NK-92 treated with Interleukin-12 subunit alpha and Interleukin-12 subunit beta, amount 100 ng/mL, for 24 hours (cell line): ENCODE measurements at regions not wholly inside any gene's neighbourhood (a gene's known extent, or its start where the extent isn't known, plus 50 kb on each side); places are given as distances from the start of the nearest gene placed in this dataset.

Experiments used
- DNase-seq: peaks from one replicate; lab custom pipeline; 2025; lab: John Stamatoyannopoulos, UW

GRCh38 chr4:26020083-26020668 lies 106.2 kb downstream of the SMIM20 start:
- DNase-seq = no peak

- DNase-seq = no peak
These were observed 106.9 kb downstream of the SMIM20 start for GRCh38 chr4:26020881-26021280.

- DNase-seq = no peak
These were observed 107.7 kb downstream of the SMIM20 start for GRCh38 chr4:26021417-26022345.

GRCh38 chr4:26022346-26023202 lies 108.6 kb downstream of the SMIM20 start:
- DNase-seq = no peak

- DNase-seq = no peak
These were observed 109.4 kb downstream of the SMIM20 start for GRCh38 chr4:26023203-26023972.

DNA sequence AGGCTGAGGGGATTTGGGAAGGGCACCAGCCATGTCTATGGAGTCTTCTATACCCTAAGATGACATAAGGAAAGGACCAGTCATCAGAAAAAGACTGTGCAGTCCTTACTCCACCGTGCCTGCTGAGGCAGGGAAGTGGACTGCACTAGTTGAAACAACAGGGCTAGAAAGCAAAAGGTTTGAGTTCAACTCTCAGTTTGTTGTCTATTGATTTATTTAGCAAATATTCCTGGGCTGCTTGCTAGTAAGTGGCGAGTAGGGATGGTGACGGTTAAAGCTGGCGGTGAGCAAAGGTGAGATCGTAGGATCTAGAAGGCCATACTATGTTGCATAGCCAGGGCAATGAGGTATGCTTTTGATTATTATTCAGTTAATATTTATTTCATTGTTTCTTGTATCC lies 110.1 kb downstream of the SMIM20 start:
- no peak for DNase-seq

GRCh38 chr4:26028133-26028792 lies 114.2 kb downstream of the SMIM20 start:
- DNase-seq = no peak

DNA sequence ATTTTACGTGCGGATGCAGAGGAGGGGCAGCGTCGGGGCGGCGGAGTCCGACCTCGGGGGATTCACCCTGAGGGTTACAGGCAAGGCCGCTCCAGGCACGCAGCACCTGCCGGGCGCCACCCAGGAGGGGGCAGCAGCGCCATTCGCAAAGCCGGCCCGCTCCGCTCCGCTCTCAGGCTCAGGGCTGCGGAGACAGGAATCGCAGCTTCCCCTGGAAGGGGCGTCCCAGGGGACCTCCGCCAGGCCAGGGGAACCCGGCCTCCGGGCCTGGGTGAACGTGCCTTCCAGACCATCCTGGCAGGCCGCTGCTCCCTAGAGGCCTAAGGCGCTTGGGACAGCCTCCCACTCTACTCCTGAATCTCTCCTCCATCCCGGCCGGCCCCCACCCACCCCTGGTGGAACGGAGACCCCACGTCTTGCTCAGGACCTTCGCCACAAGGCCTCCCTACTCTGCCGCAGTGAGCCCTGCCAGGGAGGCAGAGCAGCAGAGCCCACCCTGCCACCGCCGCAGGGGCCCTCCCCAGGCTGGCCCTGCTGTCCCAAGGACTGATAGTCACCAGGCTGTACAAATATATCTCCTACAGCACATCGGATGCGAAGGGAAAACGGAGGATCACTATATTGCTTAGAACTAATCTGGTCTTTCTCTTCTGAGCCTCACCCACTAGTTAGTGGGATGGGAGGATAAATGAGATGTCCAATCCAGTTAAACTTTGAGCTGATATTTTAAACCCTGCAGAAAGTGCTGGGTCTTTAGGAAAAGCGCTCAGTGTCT lies 115.0 kb downstream of the SMIM20 start:
- DNase-seq = no peak

DNA sequence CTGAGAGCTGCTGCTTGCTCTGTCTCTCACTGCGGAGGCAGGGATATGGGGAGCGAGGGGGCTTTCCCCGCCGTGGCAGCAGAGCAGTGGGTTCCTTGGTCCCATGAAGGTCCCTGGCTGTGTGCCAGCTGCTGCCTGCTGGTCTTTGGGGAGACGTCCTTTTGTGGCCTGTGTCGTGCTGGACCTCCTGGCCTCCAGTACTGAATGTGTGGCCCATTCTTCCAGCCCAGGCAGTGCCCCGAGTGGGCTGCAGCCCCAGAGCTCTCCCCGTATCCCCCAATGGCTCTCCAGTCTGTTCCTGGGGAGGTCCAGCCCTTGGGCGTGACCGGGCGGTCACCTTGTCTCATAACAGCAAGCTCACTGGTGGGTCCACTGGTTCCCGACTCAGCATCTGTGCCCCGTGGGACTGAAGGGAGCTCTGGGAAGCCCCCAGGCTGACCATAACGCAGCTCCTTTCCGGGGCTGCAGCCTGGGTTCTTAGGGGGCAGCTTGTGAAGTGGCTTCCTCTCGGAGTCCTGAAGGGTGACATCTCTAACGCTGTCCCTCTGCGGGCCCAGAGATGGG lies 115.6 kb downstream of the SMIM20 start:
- DNase-seq = no peak

GRCh38 chr4:26030260-26030667 lies 116.2 kb downstream of the SMIM20 start:
- DNase-seq = no peak

DNA sequence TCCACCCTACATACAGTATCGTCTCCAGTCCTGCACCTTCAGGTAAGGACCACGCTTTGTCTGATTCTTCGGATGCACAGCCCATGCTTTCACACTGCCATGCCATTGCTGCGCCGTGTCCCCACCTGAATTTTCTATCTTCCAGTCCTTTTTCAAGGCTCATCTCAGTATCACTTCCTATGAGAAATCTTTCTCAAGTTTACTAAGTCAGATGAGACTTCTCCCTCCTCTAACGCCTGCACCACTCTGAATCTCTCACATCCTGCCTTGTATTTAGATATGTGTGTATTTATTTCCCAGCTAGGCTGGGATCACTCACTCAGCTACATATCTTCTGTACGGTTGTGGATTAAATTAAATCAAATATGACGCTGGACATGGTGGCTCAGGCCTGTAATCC lies 116.8 kb downstream of the SMIM20 start:
- DNase-seq = no peak

DNA sequence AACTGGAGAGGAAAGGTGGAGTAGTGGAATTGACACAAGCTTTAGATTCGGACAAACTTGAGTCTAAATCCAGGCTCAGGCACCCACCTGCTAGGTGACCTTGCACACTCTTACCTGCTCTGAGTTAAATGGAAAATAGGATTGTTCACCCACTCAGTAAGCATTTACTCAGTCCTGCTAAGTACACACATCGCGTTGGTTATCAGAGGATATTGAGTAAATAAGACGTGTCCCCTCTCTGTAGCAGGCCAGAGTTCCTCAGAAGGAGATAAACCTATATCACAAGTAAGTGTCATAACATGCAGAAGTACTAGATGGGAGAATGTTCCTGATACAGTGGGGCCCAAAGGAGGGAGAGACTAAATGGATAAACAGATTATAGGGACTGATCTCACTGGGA lies 117.7 kb downstream of the SMIM20 start:
- no peak for DNase-seq

GRCh38 chr4:26032142-26032541 lies 118.1 kb downstream of the SMIM20 start:
- DNase-seq = no peak

- DNase-seq = no peak
These were observed 118.8 kb downstream of the SMIM20 start for GRCh38 chr4:26032630-26033317.

- no peak for DNase-seq
These were observed 119.4 kb downstream of the SMIM20 start for GRCh38 chr4:26033389-26033788.

DNA sequence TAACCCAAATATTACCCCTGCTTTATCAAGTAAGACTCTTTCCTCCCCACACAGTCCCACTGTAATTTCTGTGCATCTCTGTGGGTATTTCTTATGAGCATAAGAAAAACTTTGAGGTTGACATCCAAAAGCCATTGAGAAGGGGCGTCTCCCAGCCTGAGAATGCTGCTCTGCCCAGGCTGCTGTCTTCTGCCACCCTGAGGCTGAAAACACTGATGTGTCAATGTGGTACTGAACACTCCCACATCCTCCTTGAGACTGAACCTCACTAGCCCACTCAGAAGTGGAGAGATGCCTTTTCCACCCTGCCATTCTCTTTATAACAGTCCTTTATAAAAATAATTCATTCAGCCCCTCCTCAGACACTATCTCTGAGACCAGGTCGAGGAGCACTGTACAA lies 120.8 kb downstream of the SMIM20 start:
- no peak for DNase-seq

GRCh38 chr4:26035921-26036320 lies 121.9 kb downstream of the SMIM20 start:
- DNase-seq = no peak

DNA sequence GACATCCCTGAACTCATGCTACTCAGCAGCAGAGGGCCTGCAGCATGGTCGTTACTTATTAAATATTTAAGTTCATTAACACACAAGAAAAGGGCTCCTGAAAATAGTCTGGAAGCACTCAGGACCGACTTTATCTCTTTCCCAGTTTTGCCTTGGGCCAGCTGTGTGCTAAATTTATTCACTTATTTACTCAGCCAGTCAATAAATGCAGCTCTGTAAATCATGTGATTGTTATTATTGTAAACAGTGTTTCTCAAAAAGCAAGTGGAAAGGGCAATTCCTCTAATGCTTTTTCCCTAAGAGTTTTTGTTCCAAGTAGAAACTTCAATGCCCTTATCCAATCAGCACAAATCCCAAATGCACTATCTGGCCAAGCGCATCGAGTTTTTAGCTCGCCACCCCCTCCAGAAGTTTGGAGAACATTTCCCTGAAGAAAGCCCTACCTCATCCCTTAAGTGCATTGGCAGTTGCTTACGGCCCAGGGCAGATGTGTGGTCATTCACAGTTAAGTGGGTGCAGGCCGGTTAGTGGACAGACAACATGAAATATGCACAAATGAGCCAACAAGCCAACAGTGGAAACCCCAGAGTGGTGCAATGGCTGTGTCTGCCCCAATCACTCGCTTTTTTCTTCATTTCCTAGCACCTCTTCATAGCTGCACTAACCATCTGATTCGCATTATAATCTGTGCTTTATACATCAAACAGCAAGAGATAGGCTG lies 125.8 kb downstream of the SMIM20 start:
- DNase-seq = no peak

DNA sequence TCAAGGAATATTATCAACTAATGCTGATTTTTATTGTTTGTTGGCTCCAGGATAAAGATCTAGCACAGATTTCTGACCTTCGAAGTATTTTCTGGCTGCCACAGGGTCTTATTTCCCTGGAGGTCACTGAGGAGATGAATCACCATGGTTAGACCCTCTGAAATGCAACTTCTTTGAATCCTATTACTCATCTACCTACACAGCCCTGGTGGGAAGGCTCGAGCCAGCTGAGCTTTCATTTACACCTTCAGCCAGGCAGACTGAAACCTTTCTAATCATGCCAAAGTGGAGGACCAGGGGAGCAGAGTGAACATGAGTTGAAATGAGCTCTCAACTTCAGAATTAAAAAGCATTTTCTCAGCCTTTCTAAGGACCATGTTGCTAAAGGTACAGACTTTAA lies 130.5 kb downstream of the SMIM20 start:
- no peak for DNase-seq
